Ectodermal cell (in vitro differentiated cells): ENCODE measurements at regions not wholly inside any gene's neighbourhood (a gene's known extent, or its start where the extent isn't known, plus 50 kb on each side); places are given as distances from the start of the nearest gene placed in this dataset.

ENCODE experiments used
- H3K27ac ChIP-seq: 2 replicates; pipeline ENCODE4 v1.7.0; 2013; ENCODE audit warnings: mild to moderate bottlenecking, low read depth, low read length; ENCODE audit not compliant: insufficient read depth, poor library complexity, severe bottlenecking
- H3K27me3 ChIP-seq: 2 replicates; pipeline ENCODE4 v1.7.0; 2013; ENCODE audit warnings: mild to moderate bottlenecking, low read length; ENCODE audit not compliant: insufficient read depth, control insufficient read depth, poor library complexity, severe bottlenecking
- H3K36me3 ChIP-seq: one replicate; pipeline ENCODE4 v1.7.0; 2013; ENCODE audit warnings: low read length; ENCODE audit not compliant: control insufficient read depth, insufficient read depth
- H3K4me1 ChIP-seq: one replicate; pipeline ENCODE4 v1.7.0; 2013; ENCODE audit warnings: low read length; ENCODE audit not compliant: control insufficient read depth, insufficient read depth
- H3K4me3 ChIP-seq: 2 replicates; pipeline ENCODE4 v1.7.0; 2013; ENCODE audit warnings: low read depth, low read length, control low read depth; ENCODE audit not compliant: insufficient read depth
- H3K9me3 ChIP-seq: 2 replicates; pipeline ENCODE4 v1.7.0; 2013; ENCODE audit warnings: mild to moderate bottlenecking, low read length, moderate library complexity; ENCODE audit not compliant: control insufficient read depth
- WGBS, 2 experiments: methylation state at CpG; one replicate each; pipeline ENCODE4 v1.1.7; 2013; ENCODE audit warnings: missing lambda C conversion rate in 2 of 2; 5-methylcytosine and 5-hydroxymethylcytosine counted together

- Histone ChIP-seq H3K27ac (no peak overlapping the region), H3K4me1 (peaks cover 31% of the 10 kb centered on the region), H3K9me3 (no peaks in the 10 kb centered on the region), H3K27me3 (no peaks in the 10 kb centered on the region), H3K4me3 (no peak overlapping the region), H3K36me3 (no peaks in the 10 kb centered on the region)
- WGBS, 2 experiments: 81 to 83% methylated on average over 6 of the region's 6 CpGs
Observed at GRCh38 chr1:228988664-228989063, 253.4 kb downstream of the RHOU start.

GRCh38 chr1:228989176-228989575 is 253.9 kb downstream of the RHOU start:
- peaks cover 31% of the 10 kb centered on the region for H3K4me1 ChIP-seq
- H3K36me3 ChIP-seq: no peaks in the 10 kb centered on the region
- no peaks in the 10 kb centered on the region for H3K27me3 ChIP-seq
- no peaks in the 10 kb centered on the region for H3K9me3 ChIP-seq
- 89 to 92% methylated on average over 9 of the region's 9 CpGs for WGBS, 2 experiments
- no peak overlapping the region for H3K27ac ChIP-seq
- H3K4me3 ChIP-seq: no peak overlapping the region

- no peaks in the 10 kb centered on the region for H3K36me3 ChIP-seq
- peaks cover 31% of the 10 kb centered on the region for H3K4me1 ChIP-seq
- H3K4me3 ChIP-seq: no peak overlapping the region
- H3K9me3 ChIP-seq: no peaks in the 10 kb centered on the region
- no peak overlapping the region for H3K27ac ChIP-seq
- WGBS, 2 experiments: 93 to 94% methylated on average over 5 of the region's 5 CpGs
- H3K27me3 ChIP-seq: no peaks in the 10 kb centered on the region
Observed at GRCh38 chr1:228989676-228989991, 254.4 kb downstream of the RHOU start.

- no peak overlapping the region for H3K4me3 ChIP-seq
- H3K27me3 ChIP-seq: no peaks in the 10 kb centered on the region
- 88% methylated on average over 12 of the region's 12 CpGs for WGBS, 2 experiments
- H3K36me3 ChIP-seq: no peaks in the 10 kb centered on the region
- H3K9me3 ChIP-seq: no peaks in the 10 kb centered on the region
- H3K4me1 ChIP-seq: peaks cover 31% of the 10 kb centered on the region
- no peak overlapping the region for H3K27ac ChIP-seq
Observed at GRCh38 chr1:228989992-228990827, 254.9 kb downstream of the RHOU start.

- no peaks in the 10 kb centered on the region for H3K27me3 ChIP-seq
- H3K36me3 ChIP-seq: no peaks in the 10 kb centered on the region
- H3K27ac ChIP-seq: no peak overlapping the region
- H3K4me3 ChIP-seq: no peak overlapping the region
- H3K4me1 ChIP-seq: peaks cover 31% of the 10 kb centered on the region
- no peaks in the 10 kb centered on the region for H3K9me3 ChIP-seq
- 91 to 96% methylated on average over 13 of the region's 13 CpGs for WGBS, 2 experiments
Observed at GRCh38 chr1:228990906-228991569, 255.8 kb downstream of the RHOU start.

- Histone ChIP-seq H3K27ac (no peak overlapping the region), H3K4me3 (no peak overlapping the region), H3K36me3 (no peaks in the 10 kb centered on the region), H3K27me3 (no peaks in the 10 kb centered on the region), H3K9me3 (no peaks in the 10 kb centered on the region), H3K4me1 (peaks cover 31% of the 10 kb centered on the region)
- WGBS, 2 experiments: 89 to 95% methylated on average over 2 of the region's 2 CpGs
Observed at GRCh38 chr1:228992044-228992443, 256.8 kb downstream of the RHOU start.

GRCh38 chr1:228992907-228993535 is 257.7 kb downstream of the RHOU start:
- no peak overlapping the region for H3K27ac ChIP-seq
- no peaks in the 10 kb centered on the region for H3K36me3 ChIP-seq
- H3K9me3 ChIP-seq: no peaks in the 10 kb centered on the region
- no peak overlapping the region for H3K4me3 ChIP-seq
- no peaks in the 10 kb centered on the region for H3K27me3 ChIP-seq
- 89 to 94% methylated on average over 7 to 8 of the region's 8 CpGs for whole genome bisulfite sequencing, 2 experiments
- H3K4me1 ChIP-seq: peaks cover 25% of the 10 kb centered on the region

- Histone ChIP-seq H3K4me1 (peaks cover 6% of the 10 kb centered on the region), H3K4me3 (no peak overlapping the region), H3K9me3 (no peaks in the 10 kb centered on the region), H3K27me3 (no peaks in the 10 kb centered on the region), H3K27ac (no peak overlapping the region), H3K36me3 (no peaks in the 10 kb centered on the region)
- WGBS, 2 experiments: 90 to 94% methylated on average over 1 to 2 of the region's 2 CpGs
Observed at GRCh38 chr1:228994676-228995594, 259.7 kb downstream of the RHOU start.

GRCh38 chr1:228996281-228996680 is 261.0 kb downstream of the RHOU start:
- no peak overlapping the region for H3K27ac ChIP-seq
- H3K9me3 ChIP-seq: no peaks in the 10 kb centered on the region
- WGBS, 2 experiments: 96% methylated on average over 6 of the region's 6 CpGs
- H3K27me3 ChIP-seq: no peaks in the 10 kb centered on the region
- no peaks in the 10 kb centered on the region for H3K36me3 ChIP-seq
- no peaks in the 10 kb centered on the region for H3K4me1 ChIP-seq
- H3K4me3 ChIP-seq: no peak overlapping the region
